ENCODE measurements at regions not wholly inside any gene's neighbourhood (a gene's known extent, or its start where the extent isn't known, plus 50 kb on each side); places are given as distances from the start of the nearest gene placed in this dataset.

DNA sequence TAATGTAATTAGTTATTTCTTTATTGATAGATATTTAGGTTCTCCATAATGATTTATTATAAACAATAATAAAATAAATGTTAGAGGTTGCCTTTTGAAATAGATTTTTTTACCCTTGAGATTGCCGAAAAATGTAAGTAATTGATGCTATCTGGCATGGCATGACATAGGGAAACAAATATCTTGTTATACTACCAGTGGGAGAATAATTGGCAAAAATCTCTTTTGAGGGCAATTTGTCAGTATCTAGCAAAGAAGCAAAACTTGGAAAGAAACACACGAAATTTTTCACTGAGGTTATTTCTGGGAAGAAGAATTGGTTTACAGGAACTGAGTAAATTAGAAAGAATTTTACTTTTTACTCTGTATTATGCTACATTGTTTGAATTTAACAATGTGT, 547.2 kb upstream of the SETBP1 start:
- Histone ChIP-seq H3K4me1 (ENCODE audit: control insufficient read depth, extremely low read depth, insufficient read depth, low read length) (peaks cover 1% of the 10 kb centered on the region), H3K9me1 (ENCODE audit: control insufficient read depth, extremely low read depth, insufficient read depth, low read length) (no peaks in the 10 kb centered on the region), H3K4me2 (ENCODE audit: control insufficient read depth, extremely low read depth, insufficient read depth, low read depth, low read length) (no peak overlapping the region), H3K27ac (ENCODE audit: control insufficient read depth, insufficient read depth, low read length) (no peak overlapping the region), H3K9ac (ENCODE audit: control insufficient read depth, extremely low read depth, insufficient read depth, low read length) (no peak overlapping the region), H3K9me3 (ENCODE audit: control insufficient read depth, low read depth, low read length) (no peaks in the 10 kb centered on the region), H3K79me2 (ENCODE audit: control insufficient read depth, insufficient read depth, low read length) (no peaks in the 10 kb centered on the region), H2AFZ (ENCODE audit: control insufficient read depth, low read length) (no peak overlapping the region), H4K20me1 (ENCODE audit: control insufficient read depth, extremely low read depth, insufficient read depth, low read length) (no peaks in the 10 kb centered on the region), H3K36me3 (ENCODE audit: control insufficient read depth in 2 of 2, extremely low read depth in 1 of 2, insufficient read depth in 2 of 2, low read length in 2 of 2) (no peaks in the 10 kb centered on the region), H3K27me3 (ENCODE audit: control insufficient read depth, extremely low read depth, insufficient read depth, low read length) (no peaks in the 10 kb centered on the region), H3K4me3 (ENCODE audit: control insufficient read depth in 2 of 3, extremely low read depth in 1 of 3, insufficient read depth in 2 of 3, low read depth in 1 of 3, low read length in 3 of 3) (no peak overlapping the region)
- no peak for DNase-seq (ENCODE audit: low read depth, low spot score)
- FAIRE-seq = no peak
- dilution Hi-C loops (cut with MboI; ENCODE audit: extremely low pct_ligation_motif_present, low sequenced_read_pairs) = no loop called here
- TF ChIP-seq, protein P1, sequence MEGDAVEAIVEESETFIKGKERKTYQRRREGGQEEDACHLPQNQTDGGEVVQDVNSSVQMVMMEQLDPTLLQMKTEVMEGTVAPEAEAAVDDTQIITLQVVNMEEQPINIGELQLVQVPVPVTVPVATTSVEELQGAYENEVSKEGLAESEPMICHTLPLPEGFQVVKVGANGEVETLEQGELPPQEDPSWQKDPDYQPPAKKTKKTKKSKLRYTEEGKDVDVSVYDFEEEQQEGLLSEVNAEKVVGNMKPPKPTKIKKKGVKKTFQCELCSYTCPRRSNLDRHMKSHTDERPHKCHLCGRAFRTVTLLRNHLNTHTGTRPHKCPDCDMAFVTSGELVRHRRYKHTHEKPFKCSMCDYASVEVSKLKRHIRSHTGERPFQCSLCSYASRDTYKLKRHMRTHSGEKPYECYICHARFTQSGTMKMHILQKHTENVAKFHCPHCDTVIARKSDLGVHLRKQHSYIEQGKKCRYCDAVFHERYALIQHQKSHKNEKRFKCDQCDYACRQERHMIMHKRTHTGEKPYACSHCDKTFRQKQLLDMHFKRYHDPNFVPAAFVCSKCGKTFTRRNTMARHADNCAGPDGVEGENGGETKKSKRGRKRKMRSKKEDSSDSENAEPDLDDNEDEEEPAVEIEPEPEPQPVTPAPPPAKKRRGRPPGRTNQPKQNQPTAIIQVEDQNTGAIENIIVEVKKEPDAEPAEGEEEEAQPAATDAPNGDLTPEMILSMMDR (optimal IDR thresholded peaks at IDR 0.05 in 1 of 3, IDR thresholded peaks at IDR 0.05 in 1 of 3, conservative IDR thresholded peaks at IDR 0.05 in 1 of 3; ENCODE audit: extremely low read depth in 1 of 3, insufficient read depth in 2 of 3, low read length in 3 of 3) = no peak
- TF ChIP-seq EZH2 (IDR thresholded peaks at IDR 0.05; ENCODE audit: low read length) = no peak

DNA sequence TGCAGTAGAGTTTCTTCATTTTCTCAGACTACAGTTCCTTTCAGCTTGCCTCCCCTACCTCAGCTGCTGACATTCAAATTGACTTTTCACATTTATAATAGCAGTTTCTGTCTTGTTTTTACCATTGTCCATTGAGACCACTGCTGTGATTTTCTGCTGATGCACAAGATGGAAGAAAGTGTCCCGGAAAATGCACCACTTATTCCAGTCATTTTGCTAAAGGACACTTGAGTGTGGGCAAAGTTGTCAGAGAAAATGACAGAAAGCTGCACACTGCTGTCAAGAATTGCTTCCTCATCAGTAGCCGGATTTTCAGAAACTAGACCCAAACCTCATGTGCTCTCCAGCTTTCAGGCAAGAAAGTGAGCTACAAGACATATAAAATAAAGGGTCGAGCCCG, 546.2 kb upstream of the SETBP1 start:
- no peak for FAIRE-seq
- Histone ChIP-seq H3K9me3 (ENCODE audit: control insufficient read depth, low read depth, low read length) (no peaks in the 10 kb centered on the region), H2AFZ (ENCODE audit: control insufficient read depth, low read length) (no peak overlapping the region), H3K27me3 (ENCODE audit: control insufficient read depth, extremely low read depth, insufficient read depth, low read length) (no peaks in the 10 kb centered on the region), H3K4me1 (ENCODE audit: control insufficient read depth, extremely low read depth, insufficient read depth, low read length) (no peaks in the 10 kb centered on the region), H3K79me2 (ENCODE audit: control insufficient read depth, insufficient read depth, low read length) (no peaks in the 10 kb centered on the region), H3K9me1 (ENCODE audit: control insufficient read depth, extremely low read depth, insufficient read depth, low read length) (no peaks in the 10 kb centered on the region), H3K4me2 (ENCODE audit: control insufficient read depth, extremely low read depth, insufficient read depth, low read depth, low read length) (no peak overlapping the region), H3K9ac (ENCODE audit: control insufficient read depth, extremely low read depth, insufficient read depth, low read length) (no peak overlapping the region), H3K27ac (ENCODE audit: control insufficient read depth, insufficient read depth, low read length) (no peak overlapping the region), H3K4me3 (ENCODE audit: control insufficient read depth in 2 of 3, extremely low read depth in 1 of 3, insufficient read depth in 2 of 3, low read depth in 1 of 3, low read length in 3 of 3) (no peak overlapping the region), H4K20me1 (ENCODE audit: control insufficient read depth, extremely low read depth, insufficient read depth, low read length) (no peaks in the 10 kb centered on the region), H3K36me3 (ENCODE audit: control insufficient read depth in 2 of 2, extremely low read depth in 1 of 2, insufficient read depth in 2 of 2, low read length in 2 of 2) (no peaks in the 10 kb centered on the region)
- TF ChIP-seq, protein P1 (optimal IDR thresholded peaks at IDR 0.05 in 1 of 3, IDR thresholded peaks at IDR 0.05 in 1 of 3, conservative IDR thresholded peaks at IDR 0.05 in 1 of 3; ENCODE audit: extremely low read depth in 1 of 3, insufficient read depth in 2 of 3, low read length in 3 of 3) = no peak
- no peak for TF ChIP-seq EZH2 (IDR thresholded peaks at IDR 0.05; ENCODE audit: low read length)
- no peak for DNase-seq (ENCODE audit: low read depth, low spot score)
- dilution Hi-C loops (cut with MboI; ENCODE audit: extremely low pct_ligation_motif_present, low sequenced_read_pairs) = no loop called here

All from keratinocyte (primary cell).